K562 (cell line): ENCODE measurements at regions not wholly inside any gene's neighbourhood (a gene's known extent, or its start where the extent isn't known, plus 50 kb on each side); places are given as distances from the start of the nearest gene placed in this dataset.

ENCODE experiments used
- TFE3 ChIP-seq: fragments of 450-650 bp; formaldehyde crosslinking; IDR thresholded peaks from 2 replicates; pipeline ENCODE4 v1.4.0; 2020; ENCODE audit warnings: mild to moderate bottlenecking, mixed read lengths
- ZNF586 ChIP-seq: fragments of 450-650 bp; formaldehyde crosslinking; conservative IDR thresholded peaks from 2 replicates; pipeline ENCODE4 v1.4.0; 2020; ENCODE audit warnings: mild to moderate bottlenecking, moderate library complexity
- TF ChIP-seq, protein P1 (sequence below), 2 experiments: fragments of 450-650 bp; conservative IDR thresholded peaks; 2 replicates each; pipeline ENCODE4 v1.6.1; 2017; ENCODE audit warnings: mild to moderate bottlenecking in 2 of 2, moderate library complexity in 2 of 2
- TF ChIP-seq, protein P2 (sequence below), 3 experiments: IDR thresholded peaks in 2 of 3; conservative IDR thresholded peaks in 1 of 3; 2 replicates each; pipeline ENCODE4 v1.5.1; 2011 to 2012; ENCODE audit warnings: low read length in 3 of 3, mild to moderate bottlenecking in 3 of 3, control low read depth in 2 of 3, improper control_type of control experiment in 1 of 3, inconsistent platforms in 1 of 3, low read depth in 1 of 3, mixed read lengths in 1 of 3, moderate library complexity in 1 of 3; ENCODE audit not compliant: insufficient read depth in 2 of 3

- TF ChIP-seq ZNF586 (CRISPR knock-in tag): no peak
- no peak for TF ChIP-seq TFE3 (CRISPR knock-in tag)
- TF ChIP-seq, protein P1, sequence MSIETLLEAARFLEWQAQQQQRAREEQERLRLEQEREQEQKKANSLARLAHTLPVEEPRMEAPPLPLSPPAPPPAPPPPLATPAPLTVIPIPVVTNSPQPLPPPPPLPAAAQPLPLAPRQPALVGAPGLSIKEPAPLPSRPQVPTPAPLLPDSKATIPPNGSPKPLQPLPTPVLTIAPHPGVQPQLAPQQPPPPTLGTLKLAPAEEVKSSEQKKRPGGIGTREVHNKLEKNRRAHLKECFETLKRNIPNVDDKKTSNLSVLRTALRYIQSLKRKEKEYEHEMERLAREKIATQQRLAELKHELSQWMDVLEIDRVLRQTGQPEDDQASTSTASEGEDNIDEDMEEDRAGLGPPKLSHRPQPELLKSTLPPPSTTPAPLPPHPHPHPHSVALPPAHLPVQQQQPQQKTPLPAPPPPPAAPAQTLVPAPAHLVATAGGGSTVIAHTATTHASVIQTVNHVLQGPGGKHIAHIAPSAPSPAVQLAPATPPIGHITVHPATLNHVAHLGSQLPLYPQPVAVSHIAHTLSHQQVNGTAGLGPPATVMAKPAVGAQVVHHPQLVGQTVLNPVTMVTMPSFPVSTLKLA (conservative IDR thresholded peaks at IDR 0.05): no peak
- TF ChIP-seq, protein P2, sequence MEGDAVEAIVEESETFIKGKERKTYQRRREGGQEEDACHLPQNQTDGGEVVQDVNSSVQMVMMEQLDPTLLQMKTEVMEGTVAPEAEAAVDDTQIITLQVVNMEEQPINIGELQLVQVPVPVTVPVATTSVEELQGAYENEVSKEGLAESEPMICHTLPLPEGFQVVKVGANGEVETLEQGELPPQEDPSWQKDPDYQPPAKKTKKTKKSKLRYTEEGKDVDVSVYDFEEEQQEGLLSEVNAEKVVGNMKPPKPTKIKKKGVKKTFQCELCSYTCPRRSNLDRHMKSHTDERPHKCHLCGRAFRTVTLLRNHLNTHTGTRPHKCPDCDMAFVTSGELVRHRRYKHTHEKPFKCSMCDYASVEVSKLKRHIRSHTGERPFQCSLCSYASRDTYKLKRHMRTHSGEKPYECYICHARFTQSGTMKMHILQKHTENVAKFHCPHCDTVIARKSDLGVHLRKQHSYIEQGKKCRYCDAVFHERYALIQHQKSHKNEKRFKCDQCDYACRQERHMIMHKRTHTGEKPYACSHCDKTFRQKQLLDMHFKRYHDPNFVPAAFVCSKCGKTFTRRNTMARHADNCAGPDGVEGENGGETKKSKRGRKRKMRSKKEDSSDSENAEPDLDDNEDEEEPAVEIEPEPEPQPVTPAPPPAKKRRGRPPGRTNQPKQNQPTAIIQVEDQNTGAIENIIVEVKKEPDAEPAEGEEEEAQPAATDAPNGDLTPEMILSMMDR (IDR thresholded peaks at IDR 0.05 in 2 of 3, conservative IDR thresholded peaks at IDR 0.05 in 1 of 3; ENCODE audit: insufficient read depth in 2 of 3, low read depth in 1 of 3, low read length in 3 of 3): no peak
These were observed 91.4 kb downstream of the CPXCR1 start for GRCh38 chrX:88838392-88838791.
